ENCODE measurements at regions not wholly inside any gene's neighbourhood (a gene's known extent, or its start where the extent isn't known, plus 50 kb on each side); places are given as distances from the start of the nearest gene placed in this dataset.

- Mint-ChIP-seq H3K4me1 (no peaks in the 10 kb centered on the region), H3K4me3 (no peak overlapping the region), H3K9me3 (peaks cover 0 to 5% (median 0%) of the 10 kb centered on the region in 6 donors), H3K36me3 (no peaks in the 10 kb centered on the region), H3K27me3 (ENCODE audit: low read depth in 3 of 3) (peaks cover 3 to 10% (median 8%) of the 10 kb centered on the region in 3 donors), H3K27ac (no peak overlapping the region)
- DNase-seq: no peak
These were observed 179.1 kb upstream of the IER5L start for GRCh38 chr9:129356871-129357772.

- peaks cover 3 to 11% (median 8%) of the 10 kb centered on the region in 3 donors for H3K27me3 Mint-ChIP-seq (ENCODE audit: low read depth in 3 of 3)
These were observed 177.6 kb upstream of the IER5L start for GRCh38 chr9:129355631-129356030.

GRCh38 chr9:129354498-129354897 is 176.4 kb upstream of the IER5L start:
- H3K36me3 Mint-ChIP-seq: no peaks in the 10 kb centered on the region
- H3K4me1 Mint-ChIP-seq: peaks cover 0 to 2% of the 10 kb centered on the region in 2 donors
- DNase-seq: no peak
- H3K27ac Mint-ChIP-seq: no peak overlapping the region
- H3K4me3 Mint-ChIP-seq: no peak overlapping the region
- peaks cover 0 to 5% (median 0%) of the 10 kb centered on the region in 6 donors for H3K9me3 Mint-ChIP-seq
- peaks cover 6 to 11% (median 8%) of the 10 kb centered on the region in 3 donors for H3K27me3 Mint-ChIP-seq (ENCODE audit: low read depth in 3 of 3)

More at GRCh38 chr9:129355631-129356030, 177.6 kb upstream of the IER5L start:
- H3K27ac Mint-ChIP-seq: no peak overlapping the region
- H3K4me3 Mint-ChIP-seq: no peak overlapping the region
- peaks cover 0 to 2% of the 10 kb centered on the region in 2 donors for H3K4me1 Mint-ChIP-seq
- H3K9me3 Mint-ChIP-seq: peaks cover 0 to 5% (median 0%) of the 10 kb centered on the region in 6 donors
- no peak for DNase-seq
- no peaks in the 10 kb centered on the region for H3K36me3 Mint-ChIP-seq

GRCh38 chr9:129353697-129354336 is 175.8 kb upstream of the IER5L start:
- H3K27me3 Mint-ChIP-seq (ENCODE audit: low read depth in 3 of 3): peaks cover 6 to 10% (median 9%) of the 10 kb centered on the region in 3 donors
- peaks cover 0 to 5% (median 0%) of the 10 kb centered on the region in 6 donors for H3K9me3 Mint-ChIP-seq
- no peaks in the 10 kb centered on the region for H3K36me3 Mint-ChIP-seq
- no peak overlapping the region for H3K4me3 Mint-ChIP-seq
- no peak for DNase-seq
- no peak overlapping the region for H3K27ac Mint-ChIP-seq
- peaks cover 0 to 2% of the 10 kb centered on the region in 2 donors for H3K4me1 Mint-ChIP-seq

- Mint-ChIP-seq H3K4me1 (peaks cover 0 to 2% of the 10 kb centered on the region in 2 donors), H3K36me3 (no peaks in the 10 kb centered on the region), H3K4me3 (peak overlapping the region in 1 of 5 donors; percentile 53), H3K27me3 (ENCODE audit: low read depth in 3 of 3) (peaks cover 6 to 15% (median 9%) of the 10 kb centered on the region in 3 donors), H3K27ac (no peak overlapping the region), H3K9me3 (peaks cover 0 to 5% (median 0%) of the 10 kb centered on the region in 6 donors)
- no peak for DNase-seq
These were observed 174.2 kb upstream of the IER5L start for GRCh38 chr9:129352146-129352865.

- no peak for DNase-seq
- H3K9me3 Mint-ChIP-seq: peaks cover 0 to 5% (median 0%) of the 10 kb centered on the region in 6 donors
- peaks cover 6 to 15% (median 12%) of the 10 kb centered on the region in 3 donors for H3K27me3 Mint-ChIP-seq (ENCODE audit: low read depth in 3 of 3)
- peaks cover 0 to 2% of the 10 kb centered on the region in 2 donors for H3K4me1 Mint-ChIP-seq
- H3K4me3 Mint-ChIP-seq: peak overlapping the region in 3 of 5 donors; percentile 27 to 67 (median 53)
- peak overlapping the region in 1 of 6 donors; percentile 22 for H3K27ac Mint-ChIP-seq
- H3K36me3 Mint-ChIP-seq: no peaks in the 10 kb centered on the region
These were observed 173.6 kb upstream of the IER5L start for GRCh38 chr9:129351642-129352145.

GRCh38 chr9:129351058-129351641 is 173.1 kb upstream of the IER5L start:
- Mint-ChIP-seq H3K4me3 (no peak overlapping the region), H3K27ac (no peak overlapping the region), H3K4me1 (peaks cover 0 to 2% of the 10 kb centered on the region in 2 donors), H3K36me3 (no peaks in the 10 kb centered on the region), H3K9me3 (peaks cover 0 to 5% (median 0%) of the 10 kb centered on the region in 6 donors), H3K27me3 (ENCODE audit: low read depth in 3 of 3) (peaks cover 6 to 15% (median 10%) of the 10 kb centered on the region in 3 donors)
- no peak for DNase-seq

GRCh38 chr9:129350143-129350935 is 172.3 kb upstream of the IER5L start:
- Mint-ChIP-seq H3K9me3 (no peaks in the 10 kb centered on the region), H3K27ac (no peak overlapping the region), H3K27me3 (ENCODE audit: low read depth in 3 of 3) (peaks cover 6 to 15% (median 6%) of the 10 kb centered on the region in 3 donors), H3K4me1 (peaks cover 0 to 2% of the 10 kb centered on the region in 2 donors), H3K4me3 (no peak overlapping the region), H3K36me3 (no peaks in the 10 kb centered on the region)
- no peak for DNase-seq

- Mint-ChIP-seq H3K4me3 (no peak overlapping the region), H3K27me3 (ENCODE audit: low read depth in 3 of 3) (peaks cover 6 to 15% (median 6%) of the 10 kb centered on the region in 3 donors), H3K27ac (no peak overlapping the region), H3K4me1 (peaks cover 0 to 2% of the 10 kb centered on the region in 2 donors), H3K36me3 (no peaks in the 10 kb centered on the region), H3K9me3 (no peaks in the 10 kb centered on the region)
- DNase-seq: no peak
These were observed 171.5 kb upstream of the IER5L start for GRCh38 chr9:129349665-129349947.

GRCh38 chr9:129348890-129349664 is 171.0 kb upstream of the IER5L start:
- H3K27ac Mint-ChIP-seq: peak overlapping the region in 1 of 6 donors; percentile 35
- no peak overlapping the region for H3K4me3 Mint-ChIP-seq
- no peaks in the 10 kb centered on the region for H3K9me3 Mint-ChIP-seq
- no peaks in the 10 kb centered on the region for H3K36me3 Mint-ChIP-seq
- H3K27me3 Mint-ChIP-seq (ENCODE audit: low read depth in 3 of 3): peaks cover 6 to 12% (median 6%) of the 10 kb centered on the region in 3 donors
- no peak for DNase-seq
- peaks cover 0 to 2% of the 10 kb centered on the region in 2 donors for H3K4me1 Mint-ChIP-seq

GRCh38 chr9:129347316-129348120 is 169.5 kb upstream of the IER5L start:
- peaks cover 0 to 2% of the 10 kb centered on the region in 2 donors for H3K4me1 Mint-ChIP-seq
- peak overlapping the region in 1 of 6 donors; percentile 22 for H3K27ac Mint-ChIP-seq
- no peaks in the 10 kb centered on the region for H3K9me3 Mint-ChIP-seq
- H3K36me3 Mint-ChIP-seq: no peaks in the 10 kb centered on the region
- H3K4me3 Mint-ChIP-seq: no peak overlapping the region
- no peak for DNase-seq
- peaks cover 3 to 9% (median 7%) of the 10 kb centered on the region in 3 donors for H3K27me3 Mint-ChIP-seq (ENCODE audit: low read depth in 3 of 3)
